ENCODE measurements at regions not wholly inside any gene's neighbourhood (a gene's known extent, or its start where the extent isn't known, plus 50 kb on each side); places are given as distances from the start of the nearest gene placed in this dataset.

GRCh38 chr18:28287146-28287545 lies 110.2 kb upstream of the CDH2 start:
- TF ChIP-seq EZH2 (IDR thresholded peaks at IDR 0.05; ENCODE audit: borderline replicate concordance, low read depth, low read length, severe bottlenecking) (no peak), CTCF (IDR thresholded peaks at IDR 0.05; ENCODE audit: borderline replicate concordance, extremely low read depth, low read length, poor library complexity, severe bottlenecking) (no peak)
